ENCODE measurements at regions not wholly inside any gene's neighbourhood (a gene's known extent, or its start where the extent isn't known, plus 50 kb on each side); places are given as distances from the start of the nearest gene placed in this dataset.
"Not testable (repeated sequence)": the region's sequence is repeated elsewhere in the genome, so short reads cannot be mapped to it uniquely, and the experiment has no call there.

GRCh38 chr10:8174762-8175161 lies 120.3 kb downstream of the GATA3 start:
- no peak for DNase-seq

- DNase-seq, result peak; percentile 17
Observed at GRCh38 chr10:8177526-8177925, 123.0 kb downstream of the GATA3 start.

- DNase-seq, result not testable (repeated sequence)
Observed at GRCh38 chr10:8179773-8180172, 125.3 kb downstream of the GATA3 start.

- DNase-seq, result no peak
Observed at GRCh38 chr10:8180360-8181109, 126.0 kb downstream of the GATA3 start.

- no peak for DNase-seq
Observed at GRCh38 chr10:8181496-8182157, 127.1 kb downstream of the GATA3 start.

- DNase-seq, result no peak
Observed at GRCh38 chr10:8182806-8183205, 128.3 kb downstream of the GATA3 start.

GRCh38 chr10:8183241-8183704 lies 128.8 kb downstream of the GATA3 start:
- DNase-seq, result no peak

GRCh38 chr10:8187171-8187666 lies 132.7 kb downstream of the GATA3 start:
- DNase-seq, result no peak

- DNase-seq, result no peak
Observed at GRCh38 chr10:8189458-8189857, 135.0 kb downstream of the GATA3 start.

GRCh38 chr10:8192301-8192700 lies 137.8 kb downstream of the GATA3 start:
- no peak for DNase-seq

- no peak for DNase-seq
Observed at GRCh38 chr10:8193546-8193945, 139.1 kb downstream of the GATA3 start.

- DNase-seq, result no peak
Observed at GRCh38 chr10:8194050-8194449, 139.6 kb downstream of the GATA3 start.

GRCh38 chr10:8206882-8207281 lies 152.4 kb downstream of the GATA3 start:
- DNase-seq, result no peak

GRCh38 chr10:8211631-8212030 lies 157.1 kb downstream of the GATA3 start:
- no peak for DNase-seq

GRCh38 chr10:8213735-8214134 lies 159.2 kb downstream of the GATA3 start:
- DNase-seq, result no peak

GRCh38 chr10:8214587-8214986 lies 160.1 kb downstream of the GATA3 start:
- no peak for DNase-seq

GRCh38 chr10:8216893-8217292 lies 162.4 kb downstream of the GATA3 start:
- no peak for DNase-seq

GRCh38 chr10:8221451-8221850 lies 167.0 kb downstream of the GATA3 start:
- DNase-seq, result no peak

- DNase-seq, result no peak
Observed at GRCh38 chr10:8224591-8224990, 170.1 kb downstream of the GATA3 start.

- DNase-seq, result no peak
Observed at GRCh38 chr10:8225187-8225586, 170.7 kb downstream of the GATA3 start.

- DNase-seq, result no peak
Observed at GRCh38 chr10:8227246-8227645, 172.8 kb downstream of the GATA3 start.

GRCh38 chr10:8229153-8229552 lies 174.7 kb downstream of the GATA3 start:
- DNase-seq, result no peak

GRCh38 chr10:8230902-8231301 lies 176.4 kb downstream of the GATA3 start:
- no peak for DNase-seq

- DNase-seq, result no peak
Observed at GRCh38 chr10:8233049-8233448, 178.6 kb downstream of the GATA3 start.
